ENCODE measurements at regions not wholly inside any gene's neighbourhood (a gene's known extent, or its start where the extent isn't known, plus 50 kb on each side); places are given as distances from the start of the nearest gene placed in this dataset.
"Not testable (repeated sequence)": the region's sequence is repeated elsewhere in the genome, so short reads cannot be mapped to it uniquely, and the experiment has no call there.

- TF ChIP-seq CTCF (IDR thresholded peaks at IDR 0.05; ENCODE audit: insufficient read depth, low read depth, low read length, missing control alignments) = no peak
- DNase-seq (ENCODE audit: low read depth) = peak; percentile 66
- no peak overlapping the region for H3K4me3 ChIP-seq (ENCODE audit: low read length)
Observed at GRCh38 chr2:11950896-11951295, 204.5 kb downstream of the LPIN1 start.

GRCh38 chr2:11951492-11951891, 205.1 kb downstream of the LPIN1 start:
- TF ChIP-seq CTCF (IDR thresholded peaks at IDR 0.05; ENCODE audit: insufficient read depth, low read depth, low read length, missing control alignments) = peak; percentile 12
- DNase-seq (ENCODE audit: low read depth) = peak; percentile 31
- H3K4me3 ChIP-seq (ENCODE audit: low read length) = not testable (repeated sequence)

GRCh38 chr2:11953258-11953657, 206.8 kb downstream of the LPIN1 start:
- no peak for TF ChIP-seq CTCF (IDR thresholded peaks at IDR 0.05; ENCODE audit: insufficient read depth, low read depth, low read length, missing control alignments)
- H3K4me3 ChIP-seq (ENCODE audit: low read length) = no peak overlapping the region
- no peak for DNase-seq (ENCODE audit: low read depth)

- H3K4me3 ChIP-seq (ENCODE audit: low read length) = no peak overlapping the region
- peak; percentile 26 for DNase-seq (ENCODE audit: low read depth)
- no peak for TF ChIP-seq CTCF (IDR thresholded peaks at IDR 0.05; ENCODE audit: insufficient read depth, low read depth, low read length, missing control alignments)
Observed at GRCh38 chr2:11955314-11955713, 208.9 kb downstream of the LPIN1 start.

- TF ChIP-seq CTCF (IDR thresholded peaks at IDR 0.05; ENCODE audit: insufficient read depth, low read depth, low read length, missing control alignments) = no peak
- no peak for DNase-seq (ENCODE audit: low read depth)
- no peak overlapping the region for H3K4me3 ChIP-seq (ENCODE audit: low read length)
Observed at GRCh38 chr2:11955884-11956291, 209.5 kb downstream of the LPIN1 start.

- no peak for TF ChIP-seq CTCF (IDR thresholded peaks at IDR 0.05; ENCODE audit: insufficient read depth, low read depth, low read length, missing control alignments)
- H3K4me3 ChIP-seq (ENCODE audit: low read length) = no peak overlapping the region
- DNase-seq (ENCODE audit: low read depth) = no peak
Observed at GRCh38 chr2:11962707-11963328, 216.4 kb downstream of the LPIN1 start.

GRCh38 chr2:11963966-11964365, 217.5 kb downstream of the LPIN1 start:
- DNase-seq (ENCODE audit: low read depth) = peak; percentile 32
- H3K4me3 ChIP-seq (ENCODE audit: low read length) = no peak overlapping the region
- TF ChIP-seq CTCF (IDR thresholded peaks at IDR 0.05; ENCODE audit: insufficient read depth, low read depth, low read length, missing control alignments) = no peak
